ENCODE measurements at regions not wholly inside any gene's neighbourhood (a gene's known extent, or its start where the extent isn't known, plus 50 kb on each side); places are given as distances from the start of the nearest gene placed in this dataset.

- no peak overlapping the region for H3K4me3 Mint-ChIP-seq
- no peak for DNase-seq (ENCODE audit: extremely low spot score, unreplicated experiment)
- no peaks in the 10 kb centered on the region for H3K4me1 Mint-ChIP-seq (ENCODE audit: unreplicated experiment)
- H3K27me3 Mint-ChIP-seq = no peaks in the 10 kb centered on the region
- no peaks in the 10 kb centered on the region for H3K36me3 Mint-ChIP-seq
- TF ChIP-seq CTCF (conservative IDR thresholded peaks at IDR 0.05) = no peak
- H3K9me3 Mint-ChIP-seq = no peaks in the 10 kb centered on the region
- no peak overlapping the region for H3K27ac Mint-ChIP-seq
Observed at GRCh38 chr1:212177542-212177941, 107.7 kb upstream of the PPP2R5A start.

- Mint-ChIP-seq H3K36me3 (no peaks in the 10 kb centered on the region), H3K4me1 (ENCODE audit: unreplicated experiment) (no peaks in the 10 kb centered on the region), H3K27ac (no peak overlapping the region), H3K27me3 (no peaks in the 10 kb centered on the region), H3K9me3 (no peaks in the 10 kb centered on the region), H3K4me3 (no peak overlapping the region)
- DNase-seq (ENCODE audit: extremely low spot score, unreplicated experiment) = no peak
- TF ChIP-seq CTCF (conservative IDR thresholded peaks at IDR 0.05) = no peak
Observed at GRCh38 chr1:212178851-212179250, 106.4 kb upstream of the PPP2R5A start.

DNA sequence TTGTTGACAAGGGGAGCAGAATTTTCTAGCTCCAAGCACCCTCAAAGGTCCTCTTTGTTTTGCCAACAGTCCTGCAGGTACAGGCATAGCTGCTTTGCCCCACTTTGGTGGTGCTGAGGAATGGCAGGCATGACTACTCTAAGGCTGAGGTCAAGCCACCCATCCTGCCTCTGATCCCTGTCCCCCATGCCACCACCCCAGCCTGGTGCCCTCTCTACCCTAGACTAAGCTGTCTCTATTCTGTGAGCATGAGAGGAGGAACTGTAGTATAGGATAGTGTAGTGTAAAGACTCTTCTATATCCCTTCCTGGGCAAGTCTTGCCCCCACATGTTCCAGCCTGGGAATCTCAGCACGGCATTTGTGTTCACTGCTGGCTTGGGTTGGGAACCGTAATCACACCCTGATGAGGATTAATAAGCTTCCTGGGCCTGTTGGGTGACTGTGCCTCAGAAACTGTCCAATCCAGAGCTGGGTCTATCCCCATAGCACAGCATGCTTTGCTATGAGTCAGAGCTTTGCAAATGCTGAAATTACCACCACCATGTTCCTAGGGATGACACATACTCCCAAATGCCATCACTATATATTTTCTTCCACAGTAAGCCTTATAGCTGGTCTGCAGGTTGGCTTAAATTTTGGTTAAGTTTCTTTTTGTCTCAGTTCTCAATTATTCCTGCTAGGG lies 105.7 kb upstream of the PPP2R5A start:
- H3K27ac Mint-ChIP-seq = no peak overlapping the region
- H3K4me3 Mint-ChIP-seq = no peak overlapping the region
- DNase-seq (ENCODE audit: extremely low spot score, unreplicated experiment) = no peak

GRCh38 chr1:212181015-212181882 lies 104.0 kb upstream of the PPP2R5A start:
- no peak for DNase-seq (ENCODE audit: extremely low spot score, unreplicated experiment)
- Mint-ChIP-seq H3K4me1 (ENCODE audit: unreplicated experiment) (peaks cover 4% of the 10 kb centered on the region), H3K27ac (no peak overlapping the region), H3K27me3 (no peaks in the 10 kb centered on the region), H3K4me3 (no peak overlapping the region), H3K9me3 (peaks cover 5% of the 10 kb centered on the region), H3K36me3 (no peaks in the 10 kb centered on the region)
- no peak for TF ChIP-seq CTCF (conservative IDR thresholded peaks at IDR 0.05)

More for the DNA sequence above, 105.7 kb upstream of the PPP2R5A start:
- no peak for TF ChIP-seq CTCF (conservative IDR thresholded peaks at IDR 0.05)
- no peaks in the 10 kb centered on the region for H3K27me3 Mint-ChIP-seq
- H3K9me3 Mint-ChIP-seq = peaks cover 5% of the 10 kb centered on the region
- H3K4me1 Mint-ChIP-seq (ENCODE audit: unreplicated experiment) = peaks cover 4% of the 10 kb centered on the region
- H3K36me3 Mint-ChIP-seq = no peaks in the 10 kb centered on the region

GRCh38 chr1:212182171-212182570 lies 103.0 kb upstream of the PPP2R5A start:
- Mint-ChIP-seq H3K4me1 (ENCODE audit: unreplicated experiment) (peaks cover 4% of the 10 kb centered on the region), H3K36me3 (no peaks in the 10 kb centered on the region), H3K9me3 (peaks cover 5% of the 10 kb centered on the region), H3K27me3 (no peaks in the 10 kb centered on the region), H3K27ac (no peak overlapping the region), H3K4me3 (no peak overlapping the region)
- no peak for TF ChIP-seq CTCF (conservative IDR thresholded peaks at IDR 0.05)
- no peak for DNase-seq (ENCODE audit: extremely low spot score, unreplicated experiment)
